Calu3 (cell line): ENCODE measurements at regions not wholly inside any gene's neighbourhood (a gene's known extent, or its start where the extent isn't known, plus 50 kb on each side); places are given as distances from the start of the nearest gene placed in this dataset.

ENCODE experiments used
- BruUV-seq: library from RNA; stranded (reverse); fragments of 400-500 nt; replicated peaks from 2 replicates; lab custom pipeline; 2021; lab: Mats Ljungman, UMichigan
- CTCF ChIA-PET: fragments of 300-600 bp; sonication (Branson Sonifier 250); formaldehyde crosslinking; loops from one replicate; lab custom pipeline; 2022; ENCODE audit warnings: antibody characterized with exemption; lab: Charles Lee
- DNase-seq: peaks from one replicate; pipeline ENCODE4 v3.0.0; 2022
- H3K27ac Mint-ChIP-seq: one replicate; pipeline ENCODE4 v1.8.0; 2022; ENCODE audit warnings: mixed read lengths; ENCODE audit not compliant: unreplicated experiment
- H3K27me3 Mint-ChIP-seq: one replicate; pipeline ENCODE4 v1.8.0; 2022; ENCODE audit warnings: mixed read lengths; ENCODE audit not compliant: unreplicated experiment
- H3K36me3 Mint-ChIP-seq: one replicate; pipeline ENCODE4 v1.8.0; 2022; ENCODE audit warnings: mild to moderate bottlenecking, moderate library complexity, mixed read lengths; ENCODE audit not compliant: insufficient read depth, unreplicated experiment
- H3K4me1 Mint-ChIP-seq: one replicate; pipeline ENCODE4 v1.8.0; 2022; ENCODE audit warnings: mild to moderate bottlenecking, low read depth, mixed read lengths; ENCODE audit not compliant: unreplicated experiment
- H3K4me3 Mint-ChIP-seq: one replicate; pipeline ENCODE4 v1.8.0; 2022; ENCODE audit warnings: mild to moderate bottlenecking, low read depth, moderate library complexity, mixed read lengths; ENCODE audit not compliant: unreplicated experiment
- H3K9me3 Mint-ChIP-seq: one replicate; pipeline ENCODE4 v1.8.0; 2022; ENCODE audit warnings: low read depth, mixed read lengths; ENCODE audit not compliant: unreplicated experiment
- CTCF ChIP-seq: fragments of 200-600 bp; IDR thresholded peaks from one replicate; pipeline ENCODE4 v1.8.0; 2022; ENCODE audit warnings: antibody characterized with exemption; ENCODE audit not compliant: unreplicated experiment
- intact Hi-C: fragments of 100-400 bp; cut with micrococcal nuclease; formaldehyde crosslinking; loops from one replicate; pipeline ENCODE4 v1.10.0; 2022; ENCODE audit not compliant: unreplicated experiment

- Mint-ChIP-seq H3K27ac (no peak overlapping the region), H3K36me3 (no peaks in the 10 kb centered on the region), H3K9me3 (peaks cover 4% of the 10 kb centered on the region), H3K4me3 (no peak overlapping the region), H3K27me3 (no peaks in the 10 kb centered on the region), H3K4me1 (no peaks in the 10 kb centered on the region)
- no TSS peak for BruUV-seq
- no peak for DNase-seq
- TF ChIP-seq CTCF, result no peak
- intact Hi-C loops, result no loop called here
- CTCF ChIA-PET, result no interaction called here
Measured at GRCh38 chr3:16113704-16114103, 60.8 kb upstream of the GALNT15 start.

DNA sequence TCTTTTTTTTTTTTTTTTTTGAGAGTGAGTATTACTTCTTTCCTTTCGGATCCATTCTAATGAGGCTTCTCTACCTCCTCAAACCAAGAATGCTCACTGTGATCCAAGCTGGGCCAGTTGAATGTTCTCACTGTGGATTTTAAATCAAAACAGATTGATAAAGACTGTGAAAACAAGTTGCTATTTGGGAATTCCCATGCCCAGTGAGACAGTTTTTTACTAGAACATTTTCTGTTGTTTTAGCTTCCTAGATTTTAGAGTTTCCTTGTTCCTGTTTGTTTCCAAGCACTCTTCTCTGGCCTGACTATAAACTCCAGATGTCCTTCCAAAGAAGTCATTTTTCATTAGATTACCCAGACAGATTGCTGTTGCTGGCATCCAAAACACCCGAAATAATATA lies 60.1 kb upstream of the GALNT15 start:
- no peak for DNase-seq
- H3K36me3 Mint-ChIP-seq, result no peaks in the 10 kb centered on the region
- CTCF ChIA-PET, result no interaction called here
- H3K4me1 Mint-ChIP-seq, result no peaks in the 10 kb centered on the region
- H3K4me3 Mint-ChIP-seq, result no peak overlapping the region
- peaks cover 4% of the 10 kb centered on the region for H3K9me3 Mint-ChIP-seq
- BruUV-seq, result no TSS peak
- no peak overlapping the region for H3K27ac Mint-ChIP-seq
- no peaks in the 10 kb centered on the region for H3K27me3 Mint-ChIP-seq
- no peak for TF ChIP-seq CTCF
- intact Hi-C loops, result no loop called here

DNA sequence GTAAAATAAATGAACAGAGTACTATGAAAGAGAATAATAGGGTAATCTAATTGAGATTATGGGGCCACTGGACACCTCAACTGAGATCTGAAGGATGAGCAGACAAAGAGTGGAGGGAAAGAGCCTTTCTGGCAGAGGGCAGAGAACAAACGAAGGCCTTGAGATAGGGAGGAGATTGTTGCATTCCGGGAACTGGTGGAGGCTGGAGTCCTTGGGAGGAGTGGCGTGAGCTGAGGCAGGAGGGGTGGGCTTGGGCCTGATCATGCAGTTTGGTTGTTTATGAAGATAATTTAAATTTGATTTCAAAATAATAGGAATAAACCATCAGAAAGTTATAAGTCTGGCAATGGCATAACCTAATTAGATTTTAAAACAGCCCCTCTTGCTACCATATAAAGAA lies 59.5 kb upstream of the GALNT15 start:
- intact Hi-C loops, result no loop called here
- no peak for DNase-seq
- no peaks in the 10 kb centered on the region for H3K4me1 Mint-ChIP-seq
- no peak for TF ChIP-seq CTCF
- CTCF ChIA-PET, result no interaction called here
- no peak overlapping the region for H3K27ac Mint-ChIP-seq
- no peaks in the 10 kb centered on the region for H3K36me3 Mint-ChIP-seq
- peaks cover 4% of the 10 kb centered on the region for H3K9me3 Mint-ChIP-seq
- no peak overlapping the region for H3K4me3 Mint-ChIP-seq
- BruUV-seq, result no TSS peak
- H3K27me3 Mint-ChIP-seq, result no peaks in the 10 kb centered on the region

DNA sequence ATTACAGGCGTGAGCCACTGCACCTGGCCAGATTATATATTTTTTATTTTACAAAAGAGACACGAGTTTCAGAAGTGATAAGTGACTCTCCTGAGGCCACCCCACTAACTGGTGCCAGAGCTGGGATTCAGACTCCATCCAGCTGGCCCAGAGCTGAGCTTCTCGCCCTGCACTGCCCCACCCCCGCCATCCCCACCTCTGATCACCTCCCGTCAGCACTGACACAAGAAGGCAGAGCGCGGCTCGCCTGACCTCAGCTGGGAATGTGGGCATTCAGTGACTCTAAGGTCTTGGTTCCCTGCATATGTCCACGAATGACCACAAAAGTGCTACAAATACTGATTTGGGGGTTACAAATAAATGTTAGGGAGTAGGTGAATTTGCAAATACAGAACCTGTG lies 56.1 kb upstream of the GALNT15 start:
- intact Hi-C loops, result no loop called here
- Mint-ChIP-seq H3K4me1 (no peaks in the 10 kb centered on the region), H3K4me3 (no peak overlapping the region), H3K27me3 (no peaks in the 10 kb centered on the region), H3K9me3 (no peaks in the 10 kb centered on the region), H3K36me3 (no peaks in the 10 kb centered on the region), H3K27ac (no peak overlapping the region)
- BruUV-seq, result no TSS peak
- no peak for TF ChIP-seq CTCF
- no peak for DNase-seq
- CTCF ChIA-PET, result interaction anchor here (0.6 kb wide), 1 partner anchor 23 kb away, joined by 8 read pairs; no protein-coding TSS in a partner anchor
